GM12878 (cell line): ENCODE measurements at regions not wholly inside any gene's neighbourhood (a gene's known extent, or its start where the extent isn't known, plus 50 kb on each side); places are given as distances from the start of the nearest gene placed in this dataset.

Experiments
- HDAC2 ChIP-seq: fragments of 200-600 bp; sonication (generic); IDR thresholded peaks from 2 replicates; pipeline ENCODE4 v1.6.1; 2017
- PML ChIP-seq: IDR thresholded peaks from 2 replicates; pipeline ENCODE4 v1.6.1; 2012; ENCODE audit warnings: low read length, inconsistent platforms
- SMAD1 ChIP-seq: fragments of 450-650 bp; IDR thresholded peaks from 2 replicates; pipeline ENCODE4 v1.6.1; 2018; ENCODE audit warnings: mild to moderate bottlenecking, low read depth; ENCODE audit not compliant: partially characterized antibody

DNA sequence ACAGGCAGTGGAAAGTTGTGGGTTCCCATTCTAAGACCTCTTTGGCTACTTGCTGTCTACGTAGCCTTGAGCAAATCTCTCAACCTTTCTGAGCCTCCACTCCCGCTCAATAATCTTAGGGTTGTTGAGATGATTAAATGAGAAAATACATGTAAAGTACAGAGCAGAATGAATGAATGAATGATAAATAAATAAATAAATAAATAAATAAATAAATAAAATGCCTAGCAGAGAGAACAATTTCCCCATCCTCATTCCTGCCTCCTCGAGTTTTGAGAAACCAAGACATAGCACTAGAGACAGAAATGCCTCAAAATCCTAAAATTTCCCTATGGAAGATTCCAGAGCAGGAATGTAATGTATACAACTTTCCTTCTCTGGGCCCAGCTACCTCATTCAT lies 128.3 kb upstream of the RAD23B start:
- no peak for TF ChIP-seq PML
- TF ChIP-seq SMAD1, result no peak
- no peak for TF ChIP-seq HDAC2
